ENCODE measurements at regions not wholly inside any gene's neighbourhood (a gene's known extent, or its start where the extent isn't known, plus 50 kb on each side); places are given as distances from the start of the nearest gene placed in this dataset.

DNA sequence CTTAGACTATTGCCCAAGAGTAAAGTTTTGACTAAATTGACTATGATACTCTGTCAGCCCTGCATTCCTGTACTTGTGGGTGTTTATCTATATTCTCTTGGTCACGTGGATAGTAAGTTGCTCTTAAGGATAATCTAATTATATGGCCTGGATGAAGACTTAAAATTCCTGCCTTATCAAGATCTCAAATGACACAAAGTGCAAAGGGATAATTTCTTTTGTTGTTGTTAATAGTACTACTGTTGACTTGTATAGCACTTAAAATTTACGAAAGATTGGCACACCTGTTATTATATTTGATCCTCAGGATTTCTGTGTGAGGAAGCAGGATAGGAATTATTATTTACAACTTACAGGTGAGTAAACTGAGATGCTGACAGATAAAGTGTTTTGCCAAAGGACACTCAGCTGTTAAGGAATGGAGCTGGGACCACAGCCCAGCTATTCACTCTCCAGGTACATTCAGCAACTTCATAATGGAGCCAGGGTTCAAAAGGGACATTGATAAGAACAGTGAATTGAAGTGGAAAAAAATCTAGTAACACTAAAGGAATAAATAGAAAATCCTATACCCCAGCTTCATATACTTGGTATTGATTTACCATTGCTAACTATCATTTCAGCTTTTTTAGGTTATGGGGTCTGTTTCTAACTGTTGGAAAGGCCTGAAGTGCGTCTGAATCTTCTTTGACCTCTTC is 53.4 kb upstream of the EVL start:
- Histone ChIP-seq H3K36me3 (no peaks in the 10 kb centered on the region), H3K27ac (no peak overlapping the region)

DNA sequence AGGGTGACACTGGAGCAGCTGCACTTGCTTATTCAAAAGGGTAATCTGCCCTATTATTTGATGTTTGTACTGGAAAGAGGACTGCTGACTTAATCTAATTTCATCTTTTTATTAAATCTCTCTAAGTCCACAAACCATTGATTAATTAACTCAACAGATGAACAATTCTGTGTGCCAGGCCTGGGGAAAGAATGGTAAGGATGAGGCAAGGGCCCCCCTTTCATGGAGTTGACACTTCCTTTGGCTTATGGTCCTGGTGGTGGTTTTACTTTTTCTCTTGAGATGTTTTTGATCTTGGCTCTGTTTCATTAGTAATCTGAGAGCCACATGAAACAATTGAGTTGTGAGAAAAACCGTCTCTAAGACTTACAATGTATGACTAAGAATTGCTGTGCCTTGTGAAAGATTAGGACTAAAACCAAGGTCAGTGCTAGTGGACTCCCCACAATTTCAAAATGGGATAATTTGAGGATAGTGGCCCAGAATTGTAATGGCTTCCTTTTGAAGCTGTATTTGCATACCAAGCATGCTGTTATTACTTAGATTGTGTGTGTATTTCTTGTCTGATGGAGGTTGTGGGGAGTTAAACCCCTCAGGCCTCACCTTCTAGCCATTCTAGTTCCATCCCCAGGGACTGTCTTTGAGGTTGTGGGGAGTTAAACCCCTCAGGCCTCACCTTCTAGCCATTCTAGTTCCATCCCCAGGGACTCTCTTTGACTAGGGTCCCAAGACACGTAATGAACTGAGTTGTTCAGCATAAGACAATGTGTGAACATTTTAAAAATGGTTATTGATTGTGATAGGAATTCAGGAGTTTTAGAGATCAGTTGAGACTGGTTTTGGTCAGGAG is 52.5 kb upstream of the EVL start:
- Histone ChIP-seq H3K4me3 (no peak overlapping the region), H3K27me3 (no peaks in the 10 kb centered on the region), H3K4me1 (peaks cover 0 to 22% of the 10 kb centered on the region in 2 donors), H3K9me3 (no peaks in the 10 kb centered on the region), H3K27ac (no peak overlapping the region), H3K36me3 (no peaks in the 10 kb centered on the region)
- no peak for DNase-seq (ENCODE audit: low spot score)
- TF ChIP-seq, protein P1, sequence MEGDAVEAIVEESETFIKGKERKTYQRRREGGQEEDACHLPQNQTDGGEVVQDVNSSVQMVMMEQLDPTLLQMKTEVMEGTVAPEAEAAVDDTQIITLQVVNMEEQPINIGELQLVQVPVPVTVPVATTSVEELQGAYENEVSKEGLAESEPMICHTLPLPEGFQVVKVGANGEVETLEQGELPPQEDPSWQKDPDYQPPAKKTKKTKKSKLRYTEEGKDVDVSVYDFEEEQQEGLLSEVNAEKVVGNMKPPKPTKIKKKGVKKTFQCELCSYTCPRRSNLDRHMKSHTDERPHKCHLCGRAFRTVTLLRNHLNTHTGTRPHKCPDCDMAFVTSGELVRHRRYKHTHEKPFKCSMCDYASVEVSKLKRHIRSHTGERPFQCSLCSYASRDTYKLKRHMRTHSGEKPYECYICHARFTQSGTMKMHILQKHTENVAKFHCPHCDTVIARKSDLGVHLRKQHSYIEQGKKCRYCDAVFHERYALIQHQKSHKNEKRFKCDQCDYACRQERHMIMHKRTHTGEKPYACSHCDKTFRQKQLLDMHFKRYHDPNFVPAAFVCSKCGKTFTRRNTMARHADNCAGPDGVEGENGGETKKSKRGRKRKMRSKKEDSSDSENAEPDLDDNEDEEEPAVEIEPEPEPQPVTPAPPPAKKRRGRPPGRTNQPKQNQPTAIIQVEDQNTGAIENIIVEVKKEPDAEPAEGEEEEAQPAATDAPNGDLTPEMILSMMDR (IDR thresholded peaks at IDR 0.05) = no peak

More for the DNA sequence above, 53.4 kb upstream of the EVL start:
- Histone ChIP-seq H3K4me1 (peaks cover 0 to 22% of the 10 kb centered on the region in 2 donors), H3K27me3 (no peaks in the 10 kb centered on the region), H3K9me3 (no peaks in the 10 kb centered on the region), H3K4me3 (no peak overlapping the region)
- TF ChIP-seq, protein P1 (IDR thresholded peaks at IDR 0.05) = no peak
- DNase-seq (ENCODE audit: low spot score) = no peak

DNA sequence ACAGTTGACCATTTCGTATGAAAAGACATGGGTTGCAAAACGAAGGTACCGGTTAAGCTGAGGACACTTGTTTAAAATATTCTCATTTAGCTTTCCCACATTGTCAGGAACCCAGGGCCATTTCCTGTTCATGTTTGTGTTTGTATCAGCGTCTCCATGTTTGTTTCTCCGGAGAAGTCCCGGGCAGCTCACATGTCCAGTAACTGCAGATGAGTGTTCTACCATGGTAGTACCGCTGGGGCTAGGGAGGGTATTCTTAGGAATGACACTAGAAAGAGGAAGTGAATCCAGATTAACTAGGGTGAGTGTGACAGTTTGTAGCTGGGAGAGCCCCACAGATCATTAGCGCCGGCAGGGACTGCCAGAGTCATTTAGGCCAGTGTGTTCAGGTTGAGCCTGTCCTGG is 50.0 kb upstream of the EVL start:
- peaks cover 0 to 30% of the 10 kb centered on the region in 2 donors for H3K4me1 ChIP-seq
- H3K27ac ChIP-seq = no peak overlapping the region
- TF ChIP-seq, protein P1 (IDR thresholded peaks at IDR 0.05) = no peak
- no peaks in the 10 kb centered on the region for H3K9me3 ChIP-seq
- no peak overlapping the region for H3K4me3 ChIP-seq
- H3K27me3 ChIP-seq = no peaks in the 10 kb centered on the region
- H3K36me3 ChIP-seq = no peaks in the 10 kb centered on the region
- no peak for DNase-seq (ENCODE audit: low spot score)
